Ascending aorta (tissue), 2 donors: ENCODE measurements at regions not wholly inside any gene's neighbourhood (a gene's known extent, or its start where the extent isn't known, plus 50 kb on each side); places are given as distances from the start of the nearest gene placed in this dataset.
"Not testable (repeated sequence)": the region's sequence is repeated elsewhere in the genome, so short reads cannot be mapped to it uniquely, and the experiment has no call there.

Experiments used
- DNase-seq, 2 donors: peaks; one replicate each; pipeline ENCODE4 v3.0.0-alpha.2; 2019; ENCODE audit warnings: low spot score in 2 of 2
- H3K27ac ChIP-seq, 2 donors: fragments of 200-600 bp; sonication (generic); one replicate each; pipeline ENCODE4 v1.5.1; 2016 to 2017; ENCODE audit warnings: mild to moderate bottlenecking in 1 of 2
- H3K27me3 ChIP-seq: fragments of 200-600 bp; sonication (generic); one replicate; pipeline ENCODE4 v1.5.1; 2017
- H3K36me3 ChIP-seq, 2 donors: fragments of 200-600 bp; sonication (generic); one replicate each; pipeline ENCODE4 v1.5.1; 2016
- H3K4me1 ChIP-seq, 2 donors: fragments of 200-600 bp; sonication (generic); one replicate each; pipeline ENCODE4 v1.5.1; 2016 to 2017; ENCODE audit warnings: mild to moderate bottlenecking in 1 of 2
- H3K4me3 ChIP-seq, 2 donors: fragments of 200-600 bp; sonication (generic); one replicate each; pipeline ENCODE4 v1.5.1; 2016 to 2017; ENCODE audit warnings: mild to moderate bottlenecking in 1 of 2
- H3K9me3 ChIP-seq, 2 donors: fragments of 200-600 bp; sonication (generic); one replicate each; pipeline ENCODE4 v1.5.1; 2016
- intact Hi-C: fragments of 100-400 bp; cut with DNase I; formaldehyde crosslinking; loops from one replicate; pipeline ENCODE4 v1.15.1; 2023
- TF ChIP-seq, protein P1 (sequence below), 3 experiments: fragments of 200-600 bp in 2 of 3; fragments of 450-650 bp in 1 of 3; sonication (generic) in 2 of 3; IDR thresholded peaks; one replicate each; pipeline ENCODE4 v1.5.1; 2016 to 2019; ENCODE audit warnings: antibody characterized with exemption in 3 of 3, mild to moderate bottlenecking in 1 of 3, moderate library complexity in 1 of 3

DNA sequence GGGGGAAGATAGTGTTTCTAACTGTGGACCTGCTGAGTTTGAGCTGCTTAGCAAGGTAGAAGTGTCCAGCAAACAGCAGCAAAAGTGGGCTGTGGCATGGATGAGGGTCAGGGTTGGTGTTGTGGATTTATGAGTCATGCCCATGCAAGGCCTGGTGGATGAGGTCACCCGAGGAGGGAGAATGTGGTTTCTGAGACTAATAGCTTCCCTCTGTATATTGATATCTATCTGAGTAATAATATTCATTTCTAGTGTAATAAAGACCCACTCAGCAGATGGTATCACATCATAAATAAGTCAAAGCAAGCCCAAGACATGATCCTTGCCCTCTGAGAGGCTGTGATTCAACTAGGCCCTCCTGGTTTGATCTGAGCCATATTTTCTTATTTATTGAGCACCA lies 597.8 kb upstream of the CLINT1 start:
- Histone ChIP-seq H3K9me3 (no peaks in the 10 kb centered on the region), H3K27me3 (no peaks in the 10 kb centered on the region), H3K27ac (peak overlapping the region in 1 of 2 donors; percentile 31), H3K4me3 (no peak overlapping the region), H3K36me3 (no peaks in the 10 kb centered on the region), H3K4me1 (peaks cover 0 to 5% of the 10 kb centered on the region in 2 donors)
- intact Hi-C loops = no loop called here
- DNase-seq = peak; percentile 17 to 85
- TF ChIP-seq, protein P1, sequence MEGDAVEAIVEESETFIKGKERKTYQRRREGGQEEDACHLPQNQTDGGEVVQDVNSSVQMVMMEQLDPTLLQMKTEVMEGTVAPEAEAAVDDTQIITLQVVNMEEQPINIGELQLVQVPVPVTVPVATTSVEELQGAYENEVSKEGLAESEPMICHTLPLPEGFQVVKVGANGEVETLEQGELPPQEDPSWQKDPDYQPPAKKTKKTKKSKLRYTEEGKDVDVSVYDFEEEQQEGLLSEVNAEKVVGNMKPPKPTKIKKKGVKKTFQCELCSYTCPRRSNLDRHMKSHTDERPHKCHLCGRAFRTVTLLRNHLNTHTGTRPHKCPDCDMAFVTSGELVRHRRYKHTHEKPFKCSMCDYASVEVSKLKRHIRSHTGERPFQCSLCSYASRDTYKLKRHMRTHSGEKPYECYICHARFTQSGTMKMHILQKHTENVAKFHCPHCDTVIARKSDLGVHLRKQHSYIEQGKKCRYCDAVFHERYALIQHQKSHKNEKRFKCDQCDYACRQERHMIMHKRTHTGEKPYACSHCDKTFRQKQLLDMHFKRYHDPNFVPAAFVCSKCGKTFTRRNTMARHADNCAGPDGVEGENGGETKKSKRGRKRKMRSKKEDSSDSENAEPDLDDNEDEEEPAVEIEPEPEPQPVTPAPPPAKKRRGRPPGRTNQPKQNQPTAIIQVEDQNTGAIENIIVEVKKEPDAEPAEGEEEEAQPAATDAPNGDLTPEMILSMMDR (IDR thresholded peaks at IDR 0.05) = no peak

DNA sequence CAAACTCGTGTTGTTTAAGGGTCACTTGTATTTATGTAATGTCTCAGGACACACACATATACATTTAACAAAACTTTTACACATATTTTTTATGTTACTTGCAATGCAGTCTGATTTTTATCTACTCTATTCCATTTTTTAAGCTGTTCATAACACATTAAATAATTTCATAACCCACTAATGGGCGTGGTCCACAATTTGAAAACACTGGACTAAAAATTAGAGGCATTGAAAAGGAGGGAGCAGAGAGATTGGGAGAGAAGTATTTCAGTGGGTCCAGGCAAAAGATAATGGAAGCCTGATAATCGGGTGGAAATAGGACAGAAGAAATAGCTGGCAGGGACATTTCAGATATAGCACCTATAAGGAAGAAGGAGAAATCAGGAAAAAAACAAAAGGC lies 597.3 kb upstream of the CLINT1 start:
- DNase-seq = no peak
- H3K4me3 ChIP-seq = no peak overlapping the region
- H3K36me3 ChIP-seq = no peaks in the 10 kb centered on the region
- no peaks in the 10 kb centered on the region for H3K27me3 ChIP-seq
- no peak overlapping the region for H3K27ac ChIP-seq
- intact Hi-C loops = no loop called here
- H3K9me3 ChIP-seq = no peaks in the 10 kb centered on the region
- TF ChIP-seq, protein P1 (IDR thresholded peaks at IDR 0.05) = no peak
- H3K4me1 ChIP-seq = peaks cover 0 to 3% of the 10 kb centered on the region in 2 donors

DNA sequence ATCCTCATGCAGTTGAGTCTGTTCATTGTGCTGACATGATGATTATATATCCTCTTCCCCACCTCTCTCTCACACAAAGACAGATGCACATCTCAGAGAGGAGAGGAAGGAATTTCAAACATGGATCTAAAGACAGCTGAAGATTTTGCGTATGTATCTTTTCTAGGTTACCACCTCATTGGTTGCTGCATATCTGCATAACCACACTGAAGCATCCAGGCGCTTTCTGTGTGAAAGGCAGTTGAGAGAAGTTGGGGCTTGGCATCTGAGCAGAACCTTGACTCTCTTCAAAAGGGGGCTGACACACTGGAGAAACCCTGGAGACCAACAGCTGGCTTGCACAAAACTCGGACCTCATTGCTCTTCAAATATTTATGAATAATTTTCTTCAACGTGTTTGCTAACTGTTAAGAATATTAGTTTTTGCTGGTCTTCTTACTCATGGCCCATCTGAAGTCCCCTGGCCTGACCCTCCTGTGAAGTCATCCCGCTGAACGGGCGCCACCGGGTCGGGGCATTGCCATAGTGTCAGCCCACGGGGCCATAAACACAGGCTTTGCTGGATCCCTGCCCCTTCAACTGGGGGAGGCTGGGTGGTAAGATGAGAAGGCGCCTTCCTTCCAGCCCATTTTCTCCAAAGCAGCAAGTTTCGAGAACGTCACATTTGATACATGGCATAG lies 593.2 kb upstream of the CLINT1 start:
- no peaks in the 10 kb centered on the region for H3K4me1 ChIP-seq
- no peaks in the 10 kb centered on the region for H3K9me3 ChIP-seq
- TF ChIP-seq, protein P1 (IDR thresholded peaks at IDR 0.05) = no peak
- H3K27ac ChIP-seq = peak overlapping the region; percentile 24 to 58
- intact Hi-C loops = no loop called here
- H3K4me3 ChIP-seq = no peak overlapping the region
- DNase-seq = no peak
- H3K27me3 ChIP-seq = no peaks in the 10 kb centered on the region
- no peaks in the 10 kb centered on the region for H3K36me3 ChIP-seq

GRCh38 chr5:158451203-158451992 lies 592.5 kb upstream of the CLINT1 start:
- Histone ChIP-seq H3K36me3 (no peaks in the 10 kb centered on the region), H3K27me3 (no peaks in the 10 kb centered on the region), H3K27ac (peak overlapping the region in 1 of 2 donors; percentile 58), H3K9me3 (no peaks in the 10 kb centered on the region), H3K4me1 (no peaks in the 10 kb centered on the region), H3K4me3 (no peak overlapping the region)
- TF ChIP-seq, protein P1 (IDR thresholded peaks at IDR 0.05) = no peak
- peak; percentile 56 to 83 for DNase-seq
- intact Hi-C loops = no loop called here

DNA sequence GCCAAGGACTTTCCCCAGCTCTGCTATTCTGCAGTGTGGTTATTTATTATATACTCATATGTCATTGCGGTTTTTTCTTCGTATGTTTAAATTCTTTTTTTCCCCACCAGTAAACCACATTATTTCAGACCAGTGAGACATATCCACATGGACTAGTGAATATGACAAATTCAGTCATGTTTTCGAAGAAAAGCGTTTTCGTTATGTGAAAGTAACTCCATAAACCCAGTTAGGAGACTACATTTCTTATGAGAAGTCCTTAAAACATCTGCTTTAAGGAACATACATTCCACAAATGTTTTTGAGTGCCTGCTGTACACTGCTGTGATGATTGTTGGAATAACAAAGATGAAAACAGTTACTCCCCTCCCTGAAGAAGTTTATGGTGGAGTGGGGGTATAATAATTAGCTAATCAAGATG lies 591.8 kb upstream of the CLINT1 start:
- intact Hi-C loops = no loop called here

GRCh38 chr5:158446761-158447160 lies 587.8 kb upstream of the CLINT1 start:
- H3K4me1 ChIP-seq, H3K4me3 ChIP-seq, H3K9me3 ChIP-seq, intact Hi-C loops, H3K27ac ChIP-seq, H3K36me3 ChIP-seq, H3K27me3 ChIP-seq, DNase-seq: not testable (repeated sequence)

More for the DNA sequence above, 591.8 kb upstream of the CLINT1 start:
- no peaks in the 10 kb centered on the region for H3K9me3 ChIP-seq
- H3K27ac ChIP-seq = no peak overlapping the region
- no peaks in the 10 kb centered on the region for H3K36me3 ChIP-seq
- no peak overlapping the region for H3K4me3 ChIP-seq
- no peak for DNase-seq
- H3K27me3 ChIP-seq = no peaks in the 10 kb centered on the region
- TF ChIP-seq, protein P1 (IDR thresholded peaks at IDR 0.05) = no peak
- no peaks in the 10 kb centered on the region for H3K4me1 ChIP-seq

- H3K27me3 ChIP-seq, H3K4me3 ChIP-seq, intact Hi-C loops, H3K36me3 ChIP-seq, H3K27ac ChIP-seq, H3K4me1 ChIP-seq, DNase-seq, H3K9me3 ChIP-seq: not testable (repeated sequence)
Measured at GRCh38 chr5:158439204-158439603, 580.3 kb upstream of the CLINT1 start.
